CD4-positive, alpha-beta T cell treated with Interleukin-10 for 1 hour (primary cell): ENCODE measurements at regions not wholly inside any gene's neighbourhood (a gene's known extent, or its start where the extent isn't known, plus 50 kb on each side); places are given as distances from the start of the nearest gene placed in this dataset.

ENCODE experiments used
- DNase-seq: peaks from one replicate; pipeline ENCODE4 v3.0.0-alpha.2; 2020

GRCh38 chr15:66615846-66616245, 50.0 kb upstream of the LCTL start:
- DNase-seq: no peak

DNA sequence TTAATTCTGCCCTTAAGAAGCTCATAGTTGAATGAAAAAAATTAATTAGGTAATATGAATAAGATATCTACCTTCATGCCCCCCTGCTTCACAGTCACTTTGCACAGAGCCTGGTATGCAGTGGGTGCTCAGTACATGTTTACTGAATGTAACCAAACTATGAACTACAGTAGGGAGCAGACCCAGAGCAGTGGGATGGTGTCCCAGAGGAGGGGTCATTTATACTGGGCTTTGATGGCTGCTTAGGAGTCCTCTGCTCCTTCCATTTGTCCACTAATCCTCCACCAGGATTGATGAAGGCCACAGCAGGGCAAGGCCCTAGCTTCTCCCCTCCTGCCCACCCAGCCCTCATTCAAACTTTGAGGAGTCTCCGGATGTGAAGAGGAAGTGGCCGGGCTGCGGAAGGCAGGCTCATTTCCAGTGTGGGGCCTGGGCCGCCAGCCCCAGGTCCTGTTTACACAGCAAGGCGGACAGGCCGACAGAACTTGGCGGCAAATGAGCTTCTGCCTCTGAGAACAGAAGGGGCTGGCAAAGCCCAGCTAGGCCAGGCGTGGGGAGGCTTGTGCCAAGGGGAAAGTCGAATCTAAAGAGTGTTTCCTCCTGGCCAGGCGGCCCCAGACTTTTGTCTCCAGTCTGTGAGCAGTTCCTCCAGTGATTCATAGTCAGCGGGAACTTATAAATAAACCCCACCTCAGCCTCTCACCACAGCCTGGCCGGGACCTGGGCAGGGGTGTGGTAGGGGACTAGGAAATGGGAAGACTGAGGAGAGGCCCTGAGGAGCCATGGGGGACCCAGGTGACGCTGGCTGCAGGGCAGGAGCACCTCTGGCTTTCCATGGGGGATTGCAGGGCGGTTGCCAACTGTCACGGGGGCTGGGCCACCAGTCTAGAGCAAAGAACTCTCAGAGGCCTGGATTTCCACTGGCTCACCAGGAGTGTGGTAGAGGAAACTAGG, 51.6 kb upstream of the LCTL start:
- no peak for DNase-seq

GRCh38 chr15:66619152-66619903, 53.5 kb upstream of the LCTL start:
- DNase-seq: peak; percentile 17

DNA sequence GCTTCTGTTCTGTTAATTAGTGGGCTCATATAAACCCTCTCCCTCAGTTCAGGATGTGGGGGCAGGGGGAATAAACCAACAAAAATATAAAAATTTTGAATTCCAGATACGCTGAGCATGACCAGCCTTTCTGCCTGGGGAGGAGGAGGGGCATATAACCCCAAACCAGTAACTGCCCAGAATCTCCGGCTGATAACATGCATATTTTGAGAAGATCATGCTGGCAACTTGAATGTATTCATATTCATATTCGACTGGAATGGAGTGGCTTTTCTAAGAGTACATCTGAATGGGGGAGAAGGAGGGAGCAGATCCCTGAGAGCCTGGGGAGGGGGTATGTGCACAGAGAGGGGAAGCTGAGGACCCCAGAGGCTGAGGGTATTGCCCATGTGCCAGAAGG, 54.5 kb upstream of the LCTL start:
- no peak for DNase-seq

GRCh38 chr15:66620744-66621344, 55.0 kb upstream of the LCTL start:
- no peak for DNase-seq

DNA sequence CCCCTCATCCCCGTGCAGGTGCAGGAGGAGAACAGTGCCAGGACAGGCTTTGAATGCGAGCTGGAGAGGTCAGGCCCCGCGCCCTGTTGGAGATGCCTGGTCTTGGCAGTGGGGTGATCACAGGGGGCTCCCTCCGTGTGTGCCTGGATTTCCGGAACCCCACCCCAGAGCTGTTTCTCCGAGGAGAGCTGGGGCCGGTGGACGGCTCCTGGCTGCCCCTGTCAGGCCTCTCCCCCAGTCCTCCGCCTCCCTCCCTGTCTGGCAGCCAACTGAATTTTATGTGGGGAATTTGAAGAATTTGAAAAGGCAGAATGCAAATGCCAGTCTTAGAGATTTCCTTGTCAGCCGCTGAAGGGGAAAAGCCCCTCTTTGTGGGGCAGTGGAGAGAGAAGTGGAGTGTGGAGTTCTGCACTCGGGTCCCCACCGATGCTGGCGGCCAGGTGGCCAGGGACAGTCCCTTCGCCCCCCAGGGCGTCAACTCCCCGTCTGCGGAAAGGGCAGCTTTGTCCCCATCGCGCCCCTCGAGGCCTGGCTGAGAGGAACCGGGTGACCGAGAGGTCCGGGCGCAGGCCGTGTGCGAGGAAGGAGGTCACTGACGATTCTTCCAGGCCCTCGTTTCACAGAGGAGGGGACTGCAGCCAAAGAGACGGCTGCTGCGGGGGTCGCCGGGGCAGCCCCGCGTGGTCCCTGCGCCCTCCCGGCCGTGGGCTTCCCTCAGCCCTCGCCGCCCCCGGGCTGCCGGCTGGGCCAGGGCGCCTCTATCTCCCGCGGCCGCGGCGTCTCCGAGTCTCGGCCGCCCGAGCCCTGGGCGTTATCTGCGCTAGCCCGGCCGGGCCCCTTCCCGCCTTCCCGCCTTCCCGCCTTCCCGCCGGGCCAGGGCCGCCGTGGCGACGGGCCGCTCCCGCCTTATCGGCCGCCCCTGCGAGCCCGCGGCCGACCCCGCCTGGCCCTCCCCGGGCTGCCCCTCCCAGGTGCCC, 56.0 kb upstream of the LCTL start:
- DNase-seq: no peak

GRCh38 chr15:66622591-66623022, 56.8 kb upstream of the LCTL start:
- no peak for DNase-seq

GRCh38 chr15:66623801-66624453, 58.1 kb upstream of the LCTL start:
- no peak for DNase-seq

DNA sequence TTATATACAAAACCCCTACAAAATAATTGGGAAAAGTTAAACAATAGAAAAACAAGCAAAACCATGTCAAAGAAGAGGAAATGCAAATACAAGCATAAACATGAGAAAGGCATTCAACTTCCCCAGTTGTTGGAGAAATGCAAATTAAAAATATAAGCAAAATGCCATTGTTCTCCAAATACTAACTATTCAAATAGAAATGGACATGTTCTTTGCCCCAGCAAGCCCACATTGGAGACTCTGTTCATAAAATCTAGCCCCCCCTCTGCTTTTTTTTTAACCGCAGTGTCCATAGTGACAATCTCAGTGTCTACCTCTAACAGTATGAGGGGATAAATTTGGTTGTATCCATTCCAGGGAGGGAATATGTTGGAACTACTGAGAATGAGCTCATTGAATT, 59.7 kb upstream of the LCTL start:
- no peak for DNase-seq

DNA sequence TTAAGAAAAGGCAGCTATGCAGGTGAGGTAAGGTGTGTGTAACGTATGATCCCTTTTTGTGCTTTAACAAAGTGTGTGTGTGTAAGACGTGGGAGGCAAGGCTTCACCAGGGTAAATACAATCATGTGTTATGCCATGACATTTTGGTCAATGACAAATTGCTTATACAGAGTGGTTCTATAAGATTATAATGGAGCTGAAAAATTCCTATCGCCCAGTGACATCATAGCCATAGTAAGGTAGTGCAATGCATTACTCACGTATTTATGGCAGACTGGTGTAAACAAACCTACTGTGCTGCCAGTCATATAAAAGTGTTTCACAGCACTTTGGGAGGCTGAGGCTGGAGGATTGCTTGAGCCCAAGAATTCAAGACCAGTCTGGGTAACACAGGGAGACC, 60.2 kb upstream of the LCTL start:
- no peak for DNase-seq

- DNase-seq: no peak
Measured at GRCh38 chr15:66628976-66629723, 63.4 kb upstream of the LCTL start.

GRCh38 chr15:66629817-66630576, 64.2 kb upstream of the LCTL start:
- no peak for DNase-seq

GRCh38 chr15:66630801-66631351, 65.1 kb upstream of the LCTL start:
- DNase-seq: no peak

GRCh38 chr15:66631616-66632263, 65.9 kb upstream of the LCTL start:
- DNase-seq: no peak

DNA sequence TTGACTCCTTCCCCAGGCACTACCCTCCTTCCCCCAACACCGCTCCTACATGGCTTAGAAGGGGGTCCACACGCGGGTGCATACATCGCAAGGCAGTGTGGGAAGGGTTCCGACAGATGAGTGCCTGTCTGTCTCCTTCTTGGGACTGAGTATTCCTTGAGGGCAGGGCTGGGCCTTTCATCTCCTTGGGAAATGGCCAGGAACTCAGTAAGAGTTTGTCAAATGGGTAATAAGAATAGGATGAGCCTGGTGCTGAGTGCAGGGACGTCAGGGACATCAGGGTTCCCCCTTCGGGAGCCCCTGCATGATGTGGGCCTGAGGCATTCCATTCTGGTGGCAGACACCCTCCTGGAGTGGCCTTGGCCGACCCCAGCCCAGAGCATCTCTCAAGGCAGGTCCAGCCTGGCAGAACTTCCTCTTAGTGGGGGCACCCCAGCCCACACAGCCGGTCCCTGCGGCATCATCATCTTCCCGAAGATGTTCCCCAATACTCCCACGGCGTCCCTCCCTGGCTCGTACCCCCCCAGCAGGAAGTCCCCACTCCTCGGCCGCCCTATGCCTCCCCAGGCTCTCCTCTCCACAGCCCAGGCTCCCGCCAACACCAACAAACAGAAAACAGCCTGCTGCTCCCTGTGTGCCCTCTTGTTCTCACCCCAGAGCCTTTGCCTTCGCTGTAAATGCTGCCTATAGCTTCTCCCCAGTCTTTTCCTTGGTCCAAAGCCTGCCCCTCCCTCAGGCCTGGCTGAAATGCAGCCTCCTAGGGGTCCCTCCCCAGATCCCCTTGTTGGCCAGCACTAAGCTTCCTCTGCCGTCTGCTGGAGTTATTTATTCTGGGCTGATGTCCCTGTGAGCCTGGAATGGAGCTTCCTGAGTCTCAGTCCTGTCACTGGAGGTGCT, 67.5 kb upstream of the LCTL start:
- DNase-seq: no peak

- DNase-seq: no peak
Measured at GRCh38 chr15:66633938-66634250, 68.1 kb upstream of the LCTL start.

- no peak for DNase-seq
Measured at GRCh38 chr15:66634540-66634939, 67.5 kb upstream of the SMAD6 start.

GRCh38 chr15:66635006-66635405, 67.0 kb upstream of the SMAD6 start:
- no peak for DNase-seq

DNA sequence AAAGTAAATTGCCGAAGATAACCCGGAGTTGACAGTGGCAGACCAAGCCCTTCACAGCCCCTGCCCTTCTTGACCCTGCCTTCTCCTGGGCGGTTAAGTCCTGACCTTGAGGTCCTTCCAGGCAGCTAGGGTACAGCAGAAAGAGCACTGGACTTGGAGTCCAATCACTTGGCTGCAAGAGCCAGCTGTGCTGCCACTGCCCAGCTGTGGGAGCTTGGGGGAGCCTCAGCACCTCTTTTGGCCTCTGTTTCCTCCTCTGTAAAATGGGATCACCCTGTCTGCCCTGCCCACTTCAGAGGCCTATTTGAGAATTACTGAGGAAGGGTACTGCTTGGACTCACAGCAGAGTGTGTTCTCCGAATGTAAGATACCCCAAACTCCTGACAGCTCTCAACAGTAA, 66.2 kb upstream of the SMAD6 start:
- DNase-seq: no peak
